ENCODE measurements at regions not wholly inside any gene's neighbourhood (a gene's known extent, or its start where the extent isn't known, plus 50 kb on each side); places are given as distances from the start of the nearest gene placed in this dataset.

GRCh38 chr6:126919947-126920346 lies 198.5 kb upstream of the RSPO3 start:
- TF ChIP-seq TARDBP (IDR thresholded peaks at IDR 0.05) (no peak), LEF1 (IDR thresholded peaks at IDR 0.05; ENCODE audit: borderline replicate concordance) (no peak), PKNOX1 (IDR thresholded peaks at IDR 0.05) (no peak), ARNT (IDR thresholded peaks at IDR 0.05) (no peak), SP1 (IDR thresholded peaks at IDR 0.05) (no peak), ZNF384 (IDR thresholded peaks at IDR 0.05) (no peak)
- DNase-seq (ENCODE audit: extremely low spot score) = no peak
- POLR2A ChIA-PET = no interaction called here
- CTCF ChIA-PET = no interaction called here

GRCh38 chr6:126923807-126924206 lies 194.7 kb upstream of the RSPO3 start:
- POLR2A ChIA-PET = no interaction called here
- no peak for DNase-seq (ENCODE audit: extremely low spot score)
- TF ChIP-seq BHLHE40 (IDR thresholded peaks at IDR 0.05; ENCODE audit: borderline replicate concordance) (no peak), NFRKB (IDR thresholded peaks at IDR 0.05) (no peak), FOXM1 (IDR thresholded peaks at IDR 0.05; ENCODE audit: borderline replicate concordance) (no peak), ARNT (IDR thresholded peaks at IDR 0.05) (no peak), SP1 (IDR thresholded peaks at IDR 0.05) (no peak), LEF1 (IDR thresholded peaks at IDR 0.05; ENCODE audit: borderline replicate concordance) (no peak), TARDBP (IDR thresholded peaks at IDR 0.05) (no peak), PKNOX1 (IDR thresholded peaks at IDR 0.05) (no peak), ZNF384 (IDR thresholded peaks at IDR 0.05) (no peak)
- CTCF ChIA-PET = no interaction called here

GRCh38 chr6:126926926-126927325 lies 191.5 kb upstream of the RSPO3 start:
- TF ChIP-seq PKNOX1 (IDR thresholded peaks at IDR 0.05) (no peak), SUZ12 (IDR thresholded peaks at IDR 0.05) (no peak), FOXK2 (IDR thresholded peaks at IDR 0.05) (no peak), L3MBTL2 (conservative IDR thresholded peaks at IDR 0.05) (no peak), ELF4 (IDR thresholded peaks at IDR 0.05) (no peak), FOXA1 (IDR thresholded peaks at IDR 0.05) (no peak), SP1 (IDR thresholded peaks at IDR 0.05) (no peak), BHLHE40 (IDR thresholded peaks at IDR 0.05; ENCODE audit: borderline replicate concordance) (no peak), TARDBP (IDR thresholded peaks at IDR 0.05) (no peak), CTBP1 (IDR thresholded peaks at IDR 0.05; ENCODE audit: borderline replicate concordance) (no peak), LEF1 (IDR thresholded peaks at IDR 0.05; ENCODE audit: borderline replicate concordance) (no peak), NFRKB (IDR thresholded peaks at IDR 0.05) (no peak), ARNT (IDR thresholded peaks at IDR 0.05) (no peak), HDGF (IDR thresholded peaks at IDR 0.05; ENCODE audit: borderline replicate concordance) (no peak), ZNF384 (IDR thresholded peaks at IDR 0.05) (no peak)
- ChIA-PET CTCF (no interaction called here), POLR2A (no interaction called here)
- no peak for DNase-seq (ENCODE audit: extremely low spot score)

- DNase-seq (ENCODE audit: extremely low spot score) = no peak
- POLR2A ChIA-PET = no interaction called here
- CTCF ChIA-PET = interaction anchor here (0.6 kb wide), 1 partner anchor 9 kb away, joined by 4 read pairs; no protein-coding TSS in a partner anchor
- TF ChIP-seq FOXA1 (IDR thresholded peaks at IDR 0.05) = no peak
- no peak for TF ChIP-seq CTBP1 (IDR thresholded peaks at IDR 0.05; ENCODE audit: borderline replicate concordance)
- TF ChIP-seq LEF1 (IDR thresholded peaks at IDR 0.05; ENCODE audit: borderline replicate concordance) = no peak
- TF ChIP-seq ZNF384 (IDR thresholded peaks at IDR 0.05) = no peak
- TF ChIP-seq L3MBTL2 (conservative IDR thresholded peaks at IDR 0.05) = no peak
Measured at GRCh38 chr6:126927841-126928240, 190.6 kb upstream of the RSPO3 start.

GRCh38 chr6:126937426-126937825 lies 181.0 kb upstream of the RSPO3 start:
- ChIA-PET CTCF (no interaction called here), POLR2A (no interaction called here)
- no peak for DNase-seq (ENCODE audit: extremely low spot score)
- no peak for TF ChIP-seq HDGF (IDR thresholded peaks at IDR 0.05; ENCODE audit: borderline replicate concordance)
- no peak for TF ChIP-seq PKNOX1 (IDR thresholded peaks at IDR 0.05)
- no peak for TF ChIP-seq CTBP1 (IDR thresholded peaks at IDR 0.05; ENCODE audit: borderline replicate concordance)
- TF ChIP-seq L3MBTL2 (conservative IDR thresholded peaks at IDR 0.05) = no peak
- TF ChIP-seq BHLHE40 (IDR thresholded peaks at IDR 0.05; ENCODE audit: borderline replicate concordance) = no peak
- TF ChIP-seq TARDBP (IDR thresholded peaks at IDR 0.05) = no peak
- no peak for TF ChIP-seq ELF4 (IDR thresholded peaks at IDR 0.05)
- no peak for TF ChIP-seq FOXM1 (IDR thresholded peaks at IDR 0.05; ENCODE audit: borderline replicate concordance)
- TF ChIP-seq FOXA1 (IDR thresholded peaks at IDR 0.05) = no peak
- no peak for TF ChIP-seq ZNF384 (IDR thresholded peaks at IDR 0.05)
- no peak for TF ChIP-seq LEF1 (IDR thresholded peaks at IDR 0.05; ENCODE audit: borderline replicate concordance)
- no peak for TF ChIP-seq SUZ12 (IDR thresholded peaks at IDR 0.05)

- ChIA-PET POLR2A (no interaction called here), CTCF (no interaction called here)
- no peak for TF ChIP-seq NFRKB (IDR thresholded peaks at IDR 0.05)
- no peak for TF ChIP-seq PKNOX1 (IDR thresholded peaks at IDR 0.05)
- TF ChIP-seq L3MBTL2 (conservative IDR thresholded peaks at IDR 0.05) = no peak
- no peak for TF ChIP-seq ELF4 (IDR thresholded peaks at IDR 0.05)
- no peak for TF ChIP-seq TARDBP (IDR thresholded peaks at IDR 0.05)
- TF ChIP-seq HDGF (IDR thresholded peaks at IDR 0.05; ENCODE audit: borderline replicate concordance) = no peak
- no peak for TF ChIP-seq BHLHE40 (IDR thresholded peaks at IDR 0.05; ENCODE audit: borderline replicate concordance)
- no peak for TF ChIP-seq CTBP1 (IDR thresholded peaks at IDR 0.05; ENCODE audit: borderline replicate concordance)
- TF ChIP-seq FOXA1 (IDR thresholded peaks at IDR 0.05) = no peak
- no peak for TF ChIP-seq SP1 (IDR thresholded peaks at IDR 0.05)
- no peak for DNase-seq (ENCODE audit: extremely low spot score)
Measured at GRCh38 chr6:126939784-126940183, 178.7 kb upstream of the RSPO3 start.

Data from HEK293T (cell line).